IMR-90 (cell line): ENCODE measurements at regions not wholly inside any gene's neighbourhood (a gene's known extent, or its start where the extent isn't known, plus 50 kb on each side); places are given as distances from the start of the nearest gene placed in this dataset.

Experiments
- ATAC-seq: fragments of 200-7000 bp; cut with Tn5 transposase; 2 replicates; pipeline ENCODE4 v1.9.1; 2020; ENCODE audit warnings: low read depth, mild to moderate bottlenecking, moderate library complexity
- BruUV-seq: library from RNA; stranded (reverse); fragments of 400-500 nt; replicated peaks from 2 replicates; lab custom pipeline; 2021; lab: Mats Ljungman, UMichigan
- CTCF ChIA-PET: fragments of 300-600 bp; formaldehyde crosslinking; extraction: SDS; loops from one replicate; lab custom pipeline; 2021; ENCODE audit warnings: antibody characterized with exemption; lab: Yijun Ruan, JAX
- POLR2A ChIA-PET: fragments of 300-600 bp; sonication (Branson Sonifier 250); formaldehyde crosslinking; loops from one replicate; lab custom pipeline; 2022; ENCODE audit warnings: antibody characterized with exemption; ENCODE audit not compliant: unreplicated experiment; lab: Charles Lee
- DNase-seq: peaks from one replicate; pipeline ENCODE4 v3.0.0; 2013
- H2AFZ ChIP-seq: replicated peaks from 2 replicates; pipeline ENCODE3; 2013; ENCODE audit warnings: low read length, mild to moderate bottlenecking; ENCODE audit not compliant: poor library complexity
- H2AK5ac ChIP-seq: 2 replicates; pipeline ENCODE4 v1.6.1; 2013; ENCODE audit warnings: low read depth, low read length, inconsistent platforms
- H2AK9ac ChIP-seq: replicated peaks from 2 replicates; pipeline ENCODE3; 2013; ENCODE audit warnings: mild to moderate bottlenecking, low read depth, low read length, moderate library complexity; ENCODE audit not compliant: poor library complexity
- H2BK120ac ChIP-seq: 2 replicates; pipeline ENCODE4 v1.6.1; 2013; ENCODE audit warnings: low read depth, low read length, inconsistent platforms
- H2BK15ac ChIP-seq: 3 replicates; pipeline ENCODE4 v1.6.1; 2013; ENCODE audit warnings: low read depth, low read length, inconsistent platforms
- H2BK20ac ChIP-seq: 2 replicates; pipeline ENCODE4 v1.6.1; 2013; ENCODE audit warnings: low read depth, mild to moderate bottlenecking, inconsistent platforms, low read length, moderate library complexity
- H2BK5ac ChIP-seq: 2 replicates; pipeline ENCODE4 v1.6.1; 2013; ENCODE audit warnings: mild to moderate bottlenecking, low read depth, low read length, inconsistent platforms; ENCODE audit not compliant: poor library complexity, severe bottlenecking
- H3K14ac ChIP-seq: replicated peaks from 2 replicates; pipeline ENCODE4 v1.6.1; 2013; ENCODE audit warnings: low read depth, low read length, inconsistent platforms
- H3K18ac ChIP-seq: 2 replicates; pipeline ENCODE4 v1.6.1; 2013; ENCODE audit warnings: low read depth, low read length, control low read depth
- H3K23ac ChIP-seq: 2 replicates; pipeline ENCODE4 v1.6.1; 2013; ENCODE audit warnings: low read depth, low read length, inconsistent platforms
- H3K27ac ChIP-seq: 2 replicates; pipeline ENCODE4 v1.5.1; 2013; ENCODE audit warnings: mild to moderate bottlenecking, control low read depth, low read length; ENCODE audit not compliant: insufficient read depth
- H3K27me3 ChIP-seq: 2 replicates; pipeline ENCODE4 v1.6.1; 2013; ENCODE audit warnings: low read length; ENCODE audit not compliant: control insufficient read depth, insufficient read depth
- H3K36me3 ChIP-seq: 2 replicates; pipeline ENCODE4 v1.6.1; 2013; ENCODE audit warnings: low read length, mixed read lengths; ENCODE audit not compliant: control insufficient read depth, insufficient read depth
- H3K4ac ChIP-seq: 2 replicates; pipeline ENCODE4 v1.6.1; 2013; ENCODE audit warnings: low read depth, low read length, inconsistent platforms
- H3K4me1 ChIP-seq: 2 replicates; pipeline ENCODE4 v1.6.1; 2013; ENCODE audit warnings: low read length, mixed read lengths; ENCODE audit not compliant: control insufficient read depth, insufficient read depth
- H3K4me2 ChIP-seq: 2 replicates; pipeline ENCODE4 v1.6.1; 2013; ENCODE audit warnings: low read depth, mild to moderate bottlenecking, control low read depth, low read length, moderate library complexity
- H3K4me3 ChIP-seq: 2 replicates; pipeline ENCODE4 v1.5.1; 2013; ENCODE audit warnings: low read depth, mild to moderate bottlenecking, control low read depth, low read length, moderate library complexity; ENCODE audit not compliant: insufficient read depth
- H3K56ac ChIP-seq: 2 replicates; pipeline ENCODE4 v1.6.1; 2013; ENCODE audit warnings: low read length, inconsistent platforms; ENCODE audit not compliant: insufficient read depth; ENCODE audit errors: extremely low read depth
- H3K79me1 ChIP-seq, 2 experiments: 2 replicates each; pipeline ENCODE4 v1.6.1; 2013; ENCODE audit warnings: low read length in 2 of 2, inconsistent platforms in 1 of 2, low read depth in 1 of 2
- H3K9ac ChIP-seq: 2 replicates; pipeline ENCODE4 v1.6.1; 2013; ENCODE audit warnings: low read depth, low read length, control low read depth
- H3K9me1 ChIP-seq: 2 replicates; pipeline ENCODE4 v1.6.1; 2013; ENCODE audit warnings: low read length, inconsistent platforms; ENCODE audit not compliant: insufficient read depth
- H3K9me3 ChIP-seq: 2 replicates; pipeline ENCODE4 v1.6.1; 2013; ENCODE audit warnings: low read length; ENCODE audit not compliant: control insufficient read depth, insufficient read depth
- H4K20me1 ChIP-seq: 2 replicates; pipeline ENCODE4 v1.6.1; 2013; ENCODE audit warnings: low read length, inconsistent platforms; ENCODE audit not compliant: insufficient read depth
- H4K5ac ChIP-seq: 2 replicates; pipeline ENCODE4 v1.6.1; 2013; ENCODE audit warnings: mild to moderate bottlenecking, low read depth, low read length, control low read depth
- H4K8ac ChIP-seq, 2 experiments: 2 replicates each; pipeline ENCODE4 v1.6.1; 2013; ENCODE audit warnings: low read depth in 2 of 2, low read length in 2 of 2, control low read depth in 1 of 2, inconsistent platforms in 1 of 2
- H4K91ac ChIP-seq: 2 replicates; pipeline ENCODE4 v1.6.1; 2013; ENCODE audit warnings: low read depth, low read length, inconsistent platforms; ENCODE audit not compliant: insufficient read depth
- CEBPB ChIP-seq: IDR thresholded peaks from 2 replicates; pipeline ENCODE4 v1.6.1; 2012; ENCODE audit warnings: low read depth, low read length, improper control_type of control experiment
- MAFK ChIP-seq: IDR thresholded peaks from 2 replicates; pipeline ENCODE4 v1.6.1; 2012; ENCODE audit warnings: low read depth, low read length, improper control_type of control experiment
- WGBS, 2 experiments: methylation state at CpG; one replicate each; pipeline versions ENCODE4 v1.1.5 to v1.1.7; 2013; ENCODE audit warnings: missing lambda C conversion rate in 2 of 2; ENCODE audit not compliant: insufficient read length in 1 of 2; ENCODE audit errors: extremely low coverage in 2 of 2; 5-methylcytosine and 5-hydroxymethylcytosine counted together
- dilution Hi-C: fragments of 300-500 bp; cut with HindIII; formaldehyde crosslinking; loops from one replicate; pipeline ENCODE4 v1.14.3; 2018; ENCODE audit warnings: low sequenced_read_pairs; ENCODE audit not compliant: unreplicated experiment
- in situ Hi-C: fragments of 300-500 bp; cut with MboI; formaldehyde crosslinking; loops from 3 replicates; pipeline ENCODE4 v1.14.3; 2019; ENCODE audit warnings: low sequenced_read_pairs, inconsistent platforms, mixed read lengths
- intact Hi-C: fragments of 100-400 bp; cut with micrococcal nuclease; formaldehyde crosslinking; loops from 2 replicates; pipeline ENCODE4 v1.10.0; 2022

DNA sequence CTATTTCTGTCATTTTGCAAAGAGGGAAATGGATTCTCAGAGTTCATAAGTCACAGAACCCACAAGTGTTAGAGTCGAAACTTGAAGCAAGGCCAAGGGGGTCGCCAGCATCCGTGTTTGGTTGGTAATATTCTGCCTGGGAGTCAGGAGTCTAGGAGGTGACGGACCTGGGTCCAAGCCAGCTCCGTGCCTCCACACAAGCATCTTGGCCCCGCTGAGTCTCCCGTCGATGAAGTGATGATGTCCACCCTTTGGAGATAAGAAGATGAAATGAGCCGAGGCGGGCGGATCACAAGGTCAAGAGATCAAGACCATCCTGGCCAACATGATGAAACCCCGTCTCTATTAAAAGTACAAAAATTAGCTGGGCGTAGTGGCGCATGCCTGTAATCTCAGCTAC lies 53.2 kb upstream of the TNRC6C start:
- H2AK9ac ChIP-seq, result no peak overlapping the region
- no peaks in the 10 kb centered on the region for H4K20me1 ChIP-seq
- no peak overlapping the region for H3K14ac ChIP-seq
- no peak overlapping the region for H4K91ac ChIP-seq
- 27% methylated on average over 3 of the region's 14 CpGs; no CpG with 5 or more reads in 1 of the 2 experiments for WGBS, 2 experiments
- H3K4me2 ChIP-seq, result no peak overlapping the region
- H3K4me3 ChIP-seq, result no peak overlapping the region
- no peak overlapping the region for H3K4ac ChIP-seq
- no TSS peak for BruUV-seq
- no peaks in the 10 kb centered on the region for H3K4me1 ChIP-seq
- intact Hi-C loops (no loop called here), in situ Hi-C loops (no loop called here), dilution Hi-C loops (no loop called here)
- ATAC-seq (no peak), DNase-seq (no peak)
- no peaks in the 10 kb centered on the region for H3K9me3 ChIP-seq
- no peaks in the 10 kb centered on the region for H3K79me1 ChIP-seq
- H2AK5ac ChIP-seq, result no peak overlapping the region
- no peak overlapping the region for H4K8ac ChIP-seq
- no peak overlapping the region for H2AFZ ChIP-seq
- no peak overlapping the region for H3K23ac ChIP-seq
- no peak overlapping the region for H3K56ac ChIP-seq
- no peak overlapping the region for H2BK20ac ChIP-seq
- CTCF ChIA-PET, result no interaction called here
- no peak overlapping the region for H3K27ac ChIP-seq
- POLR2A ChIA-PET, result no interaction called here
- TF ChIP-seq CEBPB (no peak), MAFK (no peak)
- no peaks in the 10 kb centered on the region for H3K36me3 ChIP-seq
- no peak overlapping the region for H3K18ac ChIP-seq
- no peaks in the 10 kb centered on the region for H3K9me1 ChIP-seq
- no peak overlapping the region for H2BK5ac ChIP-seq
- no peak overlapping the region for H2BK15ac ChIP-seq
- H4K5ac ChIP-seq, result no peak overlapping the region
- peaks cover 65% of the 10 kb centered on the region for H3K27me3 ChIP-seq
- H3K9ac ChIP-seq, result no peak overlapping the region
- no peak overlapping the region for H2BK120ac ChIP-seq
